ENCODE measurements at regions not wholly inside any gene's neighbourhood (a gene's known extent, or its start where the extent isn't known, plus 50 kb on each side); places are given as distances from the start of the nearest gene placed in this dataset.

- TF ChIP-seq TAF1 (IDR thresholded peaks at IDR 0.05; ENCODE audit: borderline replicate concordance, insufficient read depth, low read length): no peak
- TF ChIP-seq REST (IDR thresholded peaks at IDR 0.05; ENCODE audit: insufficient read depth in 1 of 2, low read depth in 2 of 2, low read length in 2 of 2): no peak
- TF ChIP-seq POLR2AphosphoS5 (IDR thresholded peaks at IDR 0.05; ENCODE audit: low read depth, low read length): no peak
- TF ChIP-seq SIN3A (IDR thresholded peaks at IDR 0.05; ENCODE audit: borderline replicate concordance, insufficient read depth, low read length): no peak
- TF ChIP-seq FOXP2 (optimal IDR thresholded peaks at IDR 0.05; ENCODE audit: borderline replicate concordance, extremely low read depth, extremely low read length, insufficient read depth): no peak
Observed at GRCh38 chr16:85371948-85372347, 241.2 kb upstream of the GSE1 start.

- TF ChIP-seq SIN3A (IDR thresholded peaks at IDR 0.05; ENCODE audit: borderline replicate concordance, insufficient read depth, low read length): no peak
- no peak for TF ChIP-seq FOXP2 (optimal IDR thresholded peaks at IDR 0.05; ENCODE audit: borderline replicate concordance, extremely low read depth, extremely low read length, insufficient read depth)
- TF ChIP-seq REST (IDR thresholded peaks at IDR 0.05; ENCODE audit: insufficient read depth in 1 of 2, low read depth in 2 of 2, low read length in 2 of 2): no peak
- no peak for TF ChIP-seq POLR2AphosphoS5 (IDR thresholded peaks at IDR 0.05; ENCODE audit: low read depth, low read length)
- no peak for TF ChIP-seq TAF1 (IDR thresholded peaks at IDR 0.05; ENCODE audit: borderline replicate concordance, insufficient read depth, low read length)
Observed at GRCh38 chr16:85372627-85373372, 240.3 kb upstream of the GSE1 start.

- TF ChIP-seq SIN3A (IDR thresholded peaks at IDR 0.05; ENCODE audit: borderline replicate concordance, insufficient read depth, low read length) (no peak), REST (IDR thresholded peaks at IDR 0.05; ENCODE audit: insufficient read depth in 1 of 2, low read depth in 2 of 2, low read length in 2 of 2) (no peak), POLR2AphosphoS5 (IDR thresholded peaks at IDR 0.05; ENCODE audit: low read depth, low read length) (no peak), TAF1 (IDR thresholded peaks at IDR 0.05; ENCODE audit: borderline replicate concordance, insufficient read depth, low read length) (no peak), FOXP2 (optimal IDR thresholded peaks at IDR 0.05; ENCODE audit: borderline replicate concordance, extremely low read depth, extremely low read length, insufficient read depth) (no peak)
Observed at GRCh38 chr16:85373741-85374570, 239.2 kb upstream of the GSE1 start.

- TF ChIP-seq REST (IDR thresholded peaks at IDR 0.05; ENCODE audit: insufficient read depth in 1 of 2, low read depth in 2 of 2, low read length in 2 of 2) (no peak), FOXP2 (optimal IDR thresholded peaks at IDR 0.05; ENCODE audit: borderline replicate concordance, extremely low read depth, extremely low read length, insufficient read depth) (no peak), TAF1 (IDR thresholded peaks at IDR 0.05; ENCODE audit: borderline replicate concordance, insufficient read depth, low read length) (no peak), POLR2AphosphoS5 (IDR thresholded peaks at IDR 0.05; ENCODE audit: low read depth, low read length) (no peak)
Observed at GRCh38 chr16:85374571-85374872, 238.6 kb upstream of the GSE1 start.
